GM21423 (cell line): ENCODE measurements at regions not wholly inside any gene's neighbourhood (a gene's known extent, or its start where the extent isn't known, plus 50 kb on each side); places are given as distances from the start of the nearest gene placed in this dataset.

ENCODE experiments used
- ATAC-seq: cut with Tn5 transposase; IDR thresholded peaks from one replicate; pipeline ENCODE4 v1.9.1; 2021; ENCODE audit warnings: mild to moderate bottlenecking, moderate library complexity; ENCODE audit not compliant: unreplicated experiment

DNA sequence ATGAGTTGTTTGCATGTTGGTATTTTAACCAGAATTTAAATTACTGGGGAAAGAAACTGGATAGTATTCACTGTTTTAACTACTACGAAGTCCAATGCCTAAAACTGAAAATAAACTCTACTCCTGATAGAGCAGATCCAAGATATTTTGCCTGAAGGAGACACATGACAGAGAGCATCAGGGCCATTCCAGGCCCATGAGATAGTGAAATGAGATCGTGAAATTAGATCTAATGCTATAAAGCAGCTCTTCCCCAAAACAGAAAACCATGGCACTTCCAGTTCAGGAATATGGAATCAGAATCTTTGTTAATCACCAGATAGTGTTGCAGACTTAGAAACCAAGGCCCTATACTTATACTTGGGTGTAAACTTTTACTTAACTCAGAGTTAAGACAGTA, 124.3 kb upstream of the CACNA2D1 start:
- no peak for ATAC-seq

GRCh38 chr7:82567356-82567755, 123.8 kb upstream of the CACNA2D1 start:
- ATAC-seq: no peak

DNA sequence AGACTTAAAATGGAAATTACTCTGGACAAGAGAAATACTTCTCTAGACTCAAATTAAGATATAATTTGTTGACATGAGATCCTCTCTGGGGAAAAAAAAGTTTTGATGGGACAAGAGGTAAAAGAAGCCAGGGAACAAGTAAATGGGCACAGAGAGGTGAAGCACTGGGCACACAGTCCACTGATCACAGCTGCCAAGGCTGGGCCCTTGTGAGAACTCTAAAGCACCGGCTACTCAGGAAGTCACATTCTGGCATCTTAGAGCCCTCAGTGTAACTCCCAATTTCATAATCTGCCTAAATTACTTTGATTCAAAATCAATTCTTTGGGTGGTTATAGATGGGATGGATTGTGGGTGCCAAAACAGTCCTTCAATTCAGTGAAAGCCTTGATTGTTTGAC, 123.2 kb upstream of the CACNA2D1 start:
- no peak for ATAC-seq

DNA sequence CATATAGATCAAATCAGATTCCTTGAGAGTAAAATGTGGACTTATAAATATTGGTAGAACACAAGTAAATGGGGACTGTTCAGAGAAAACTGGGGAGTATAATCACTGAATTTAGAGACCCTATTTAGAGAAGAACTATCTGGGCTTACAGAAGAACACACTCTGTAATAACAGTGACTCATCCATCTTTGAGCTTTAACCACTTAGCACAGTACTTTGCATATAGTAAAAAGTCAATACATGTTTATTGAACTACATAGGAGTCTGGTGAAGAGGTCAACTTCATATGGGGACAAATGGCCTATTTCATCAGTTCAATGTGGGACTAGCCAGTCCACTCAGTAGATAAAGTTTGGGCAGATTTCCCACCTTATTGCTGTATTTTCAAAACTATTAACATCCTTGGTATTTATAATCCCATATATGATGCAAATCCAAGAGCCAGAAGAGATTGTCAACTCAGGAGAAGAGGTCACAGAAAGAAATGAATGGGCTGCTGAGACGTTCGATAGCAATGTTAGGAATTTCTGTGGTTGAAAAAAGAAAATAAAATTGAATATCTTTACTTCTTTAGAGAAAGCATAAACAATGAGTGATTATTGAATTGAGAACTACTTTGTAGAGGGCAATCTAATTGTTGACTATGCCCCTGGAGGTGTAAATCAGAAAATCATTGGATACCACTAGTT, 119.3 kb upstream of the CACNA2D1 start:
- ATAC-seq: no peak

DNA sequence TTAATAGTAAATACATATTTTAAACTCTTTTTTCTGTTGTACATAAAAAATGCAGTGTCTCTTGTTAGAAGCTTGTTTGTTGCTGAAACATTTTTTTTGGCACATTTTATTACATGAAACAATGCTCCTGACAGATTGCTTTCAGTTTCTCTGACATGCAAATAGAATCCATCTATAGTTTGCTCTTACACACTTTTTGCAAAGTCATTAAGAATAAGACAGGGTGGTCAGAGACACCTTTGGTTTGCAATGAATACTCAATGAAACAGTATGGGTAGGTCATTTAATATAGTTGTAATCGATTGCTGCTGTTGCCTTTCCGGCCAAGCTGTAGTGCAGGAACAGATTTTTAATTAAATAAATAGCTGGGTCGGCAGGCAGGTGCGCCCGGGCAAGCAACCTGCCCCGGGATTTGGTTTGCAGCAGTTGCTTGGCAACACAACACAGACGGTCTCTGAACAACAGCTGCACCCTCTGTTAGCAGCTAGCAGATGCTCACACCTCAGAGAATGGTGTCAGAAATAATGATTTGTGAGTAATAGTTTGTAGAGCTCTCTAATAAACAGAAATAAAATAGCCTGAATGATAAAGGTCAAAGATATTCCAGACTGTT, 115.7 kb upstream of the CACNA2D1 start:
- ATAC-seq: peak; percentile 64

DNA sequence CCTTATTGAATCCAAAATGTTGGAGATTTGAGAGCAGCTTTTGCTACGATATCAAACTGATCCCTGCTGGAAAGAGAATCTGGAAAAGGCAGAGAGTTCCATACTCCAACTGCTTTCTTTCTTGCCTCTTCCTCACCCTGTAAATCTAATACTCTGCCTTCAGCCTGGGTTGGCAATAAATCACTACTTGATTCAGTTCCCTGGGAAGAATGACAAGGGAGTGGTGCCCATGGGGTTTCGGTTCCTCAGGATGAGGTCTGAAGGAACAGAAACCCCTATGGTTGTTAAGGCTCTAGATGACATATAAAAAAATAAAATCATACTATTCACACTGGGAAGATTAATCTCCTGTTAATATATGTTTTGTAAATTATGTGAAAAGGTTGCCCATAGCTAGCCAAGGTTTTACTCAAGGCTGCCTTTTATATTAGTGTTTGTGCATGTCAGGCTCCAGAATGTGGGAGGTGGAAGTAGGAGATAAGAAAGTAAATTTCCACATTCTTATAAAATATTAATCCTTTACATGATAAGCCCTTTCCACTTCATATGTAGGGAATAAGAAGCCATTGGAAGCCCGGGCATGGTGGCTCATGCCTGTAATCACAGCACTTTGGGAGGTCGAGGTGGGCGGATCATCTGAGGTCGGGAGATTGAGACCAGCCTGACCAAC, 106.2 kb upstream of the CACNA2D1 start:
- ATAC-seq: no peak

GRCh38 chr7:82548141-82548688, 104.6 kb upstream of the CACNA2D1 start:
- ATAC-seq: no peak

- no peak for ATAC-seq
These were observed 99.1 kb upstream of the CACNA2D1 start for GRCh38 chr7:82542665-82543064.

DNA sequence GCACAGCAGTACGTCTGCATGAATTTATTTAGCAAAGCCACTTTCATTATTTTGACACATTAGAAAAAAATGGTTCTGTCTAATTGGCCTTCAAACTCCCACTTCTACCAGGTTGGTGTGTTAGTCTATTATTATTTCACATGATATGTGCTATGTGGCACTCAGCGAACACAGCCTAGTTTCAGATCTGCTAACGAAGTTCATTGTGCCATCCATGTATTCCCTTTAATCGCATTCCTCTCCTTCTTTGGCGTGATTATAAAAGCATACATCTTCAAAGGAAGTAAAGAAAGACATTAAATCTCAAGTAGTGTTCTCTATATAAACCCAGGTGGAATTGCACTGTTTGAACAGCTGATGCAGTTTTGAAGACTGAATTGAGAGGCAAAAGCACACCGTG, 96.4 kb upstream of the CACNA2D1 start:
- no peak for ATAC-seq

- no peak for ATAC-seq
These were observed 91.1 kb upstream of the CACNA2D1 start for GRCh38 chr7:82534684-82535083.

GRCh38 chr7:82530361-82530760, 86.8 kb upstream of the CACNA2D1 start:
- no peak for ATAC-seq

DNA sequence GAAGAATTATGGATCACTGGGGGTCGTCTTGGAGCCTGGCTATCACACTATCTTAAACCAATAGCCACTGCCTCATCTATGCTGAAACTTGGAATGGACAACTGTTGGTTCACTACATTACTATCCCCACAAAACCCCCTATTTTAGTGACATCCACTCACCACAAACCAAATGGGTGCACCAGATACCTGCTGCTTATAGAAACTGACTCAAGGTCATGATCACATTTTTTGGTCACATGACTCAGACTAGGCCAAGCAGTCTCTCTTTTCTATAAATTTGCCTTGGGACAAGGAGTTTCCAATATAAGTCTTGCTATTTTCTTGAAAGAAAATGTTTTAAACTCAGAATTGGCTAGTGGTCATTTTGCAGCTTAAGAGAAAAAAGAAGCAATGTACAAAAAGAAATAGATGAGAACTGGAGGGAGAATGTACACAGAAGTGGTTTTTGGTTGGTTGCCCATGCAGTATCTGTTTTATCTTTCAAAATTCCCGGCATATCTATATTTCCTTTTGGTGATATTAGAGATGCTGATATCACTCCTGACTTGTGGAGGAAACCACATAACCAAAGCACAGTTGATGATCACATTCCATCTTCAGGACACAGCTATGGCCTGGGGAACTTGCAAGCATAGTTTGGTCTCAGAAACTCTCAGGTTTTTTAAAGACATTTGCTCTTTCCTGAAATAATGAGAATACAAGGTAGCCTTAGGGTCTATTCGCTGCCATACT, 85.2 kb upstream of the CACNA2D1 start:
- no peak for ATAC-seq

GRCh38 chr7:82527851-82528250, 84.3 kb upstream of the CACNA2D1 start:
- no peak for ATAC-seq

DNA sequence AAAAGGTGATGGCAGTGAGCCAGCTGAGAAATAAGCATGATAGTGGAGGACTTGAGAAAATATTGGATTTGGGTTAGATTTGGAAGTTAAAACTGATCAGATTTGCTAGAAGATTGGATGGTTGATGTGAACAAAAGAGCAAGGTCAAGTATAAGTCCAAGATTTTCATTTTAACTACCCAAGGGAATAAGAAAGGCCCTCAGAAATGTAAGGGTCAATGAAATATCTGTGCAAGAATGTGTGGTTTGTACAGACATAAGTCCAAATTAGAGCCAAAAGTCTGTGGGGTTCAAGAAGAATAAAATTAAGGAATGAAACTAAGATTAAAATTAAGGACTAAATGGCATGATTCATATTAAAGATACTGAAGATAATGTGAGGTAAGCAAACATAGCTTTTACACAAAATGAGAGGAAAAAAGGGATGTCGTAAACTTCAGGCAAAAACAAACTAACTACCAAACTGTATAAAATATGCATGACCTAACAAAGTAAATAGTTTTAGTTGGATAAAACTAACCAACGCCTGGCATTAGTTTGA, 78.4 kb upstream of the CACNA2D1 start:
- no peak for ATAC-seq

- ATAC-seq: no peak
These were observed 73.5 kb upstream of the CACNA2D1 start for GRCh38 chr7:82517050-82517449.

GRCh38 chr7:82511542-82511941, 68.0 kb upstream of the CACNA2D1 start:
- no peak for ATAC-seq

DNA sequence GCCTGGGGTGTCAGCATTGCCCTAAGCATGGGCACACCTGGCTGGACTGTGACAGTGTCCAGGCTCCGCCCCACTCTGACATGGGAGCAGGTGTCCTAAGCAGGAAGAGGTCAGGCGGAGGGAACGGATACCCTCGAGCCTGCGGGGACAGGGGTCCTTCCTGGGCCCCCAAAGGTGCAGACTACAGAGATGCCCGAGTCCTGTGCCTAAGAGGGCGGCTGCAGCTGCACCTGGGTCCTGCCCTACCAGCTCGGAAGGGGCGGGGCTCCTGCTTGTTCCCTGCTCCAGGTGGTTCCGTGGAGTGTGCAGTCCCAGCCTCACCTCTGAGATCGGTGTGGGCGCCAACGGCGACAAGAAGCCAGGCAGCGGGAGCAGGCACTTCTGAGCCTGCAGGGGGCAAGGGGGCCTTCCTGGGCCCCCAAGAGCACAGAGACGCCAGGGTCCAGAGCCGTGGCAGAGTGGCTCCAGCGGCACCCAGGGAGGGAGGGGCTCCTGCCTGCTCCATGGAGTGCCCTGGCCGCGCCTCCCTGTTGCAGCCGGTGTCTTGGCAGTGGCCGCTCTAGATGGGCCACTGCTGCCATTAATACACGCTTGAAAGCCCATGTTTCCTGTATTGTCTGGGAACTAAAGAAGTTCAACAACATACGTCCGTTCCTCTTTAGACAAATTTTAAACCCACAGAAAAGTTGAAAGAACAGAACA, 64.5 kb upstream of the CACNA2D1 start:
- no peak for ATAC-seq

GRCh38 chr7:82507365-82507975, 63.9 kb upstream of the CACNA2D1 start:
- no peak for ATAC-seq

- ATAC-seq: no peak
These were observed 63.1 kb upstream of the CACNA2D1 start for GRCh38 chr7:82506702-82507101.

DNA sequence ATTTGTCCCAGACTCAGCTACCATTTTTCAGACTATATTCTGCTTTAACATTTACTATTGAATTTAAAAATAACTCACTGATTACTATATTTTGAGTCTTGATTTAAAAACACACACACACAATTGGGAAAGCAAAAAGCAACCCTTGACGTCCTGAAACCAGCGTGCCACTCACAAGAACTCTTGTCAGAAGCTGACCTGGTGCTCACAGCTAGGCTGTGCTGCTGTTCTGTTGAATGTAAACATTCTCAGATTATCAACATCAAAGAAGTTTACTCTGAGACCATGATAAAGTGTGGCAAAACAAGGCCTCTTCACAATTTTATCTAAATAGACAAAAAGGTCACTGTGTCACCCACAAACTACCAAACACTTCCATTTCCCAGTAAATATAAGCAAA, 62.6 kb upstream of the CACNA2D1 start:
- ATAC-seq: no peak
